ENCODE measurements at regions not wholly inside any gene's neighbourhood (a gene's known extent, or its start where the extent isn't known, plus 50 kb on each side); places are given as distances from the start of the nearest gene placed in this dataset.

DNA sequence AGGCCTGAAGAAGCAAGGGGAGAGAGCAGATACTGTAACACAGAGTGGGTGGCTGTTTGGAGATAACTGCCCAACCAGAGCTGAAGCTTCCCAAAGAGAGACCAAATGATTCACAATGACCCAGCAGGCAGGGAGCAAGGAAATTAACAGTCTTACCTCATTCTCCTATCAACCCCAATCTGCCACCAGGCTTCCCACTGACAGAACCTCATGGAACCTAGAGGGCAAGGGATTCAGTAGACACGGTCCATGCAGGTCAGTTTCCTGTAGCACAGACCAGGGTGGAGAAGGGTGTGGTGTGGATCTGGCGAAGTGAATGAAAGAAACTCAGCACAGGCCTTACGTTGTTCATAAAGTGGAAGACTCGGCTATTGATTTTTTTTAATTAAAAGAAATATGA is 60.7 kb upstream of the ALB start:
- no peak overlapping the region for H3K4me3 ChIP-seq (ENCODE audit: low read length in 3 of 3)
- H3K9me3 ChIP-seq (ENCODE audit: control insufficient read depth in 2 of 3, insufficient read depth in 1 of 3, low read length in 3 of 3): no peaks in the 10 kb centered on the region
- DNase-seq: no peak
- no peak for FAIRE-seq
- no peaks in the 10 kb centered on the region for H3K4me1 ChIP-seq (ENCODE audit: control insufficient read depth in 2 of 3, insufficient read depth in 2 of 3, low read depth in 1 of 3, low read length in 3 of 3)
- H3K9ac ChIP-seq (ENCODE audit: low read length in 3 of 3): no peak overlapping the region
- H3K27me3 ChIP-seq (ENCODE audit: control insufficient read depth, insufficient read depth, low read length): no peaks in the 10 kb centered on the region
- intact Hi-C loops (cut with DNase I): no loop called here
- H3K27ac ChIP-seq (ENCODE audit: low read depth in 2 of 2, low read length in 2 of 2): no peak overlapping the region
- H3K36me3 ChIP-seq (ENCODE audit: control insufficient read depth in 2 of 3, insufficient read depth in 3 of 3, low read length in 3 of 3): no peaks in the 10 kb centered on the region
- TF ChIP-seq, protein P1, sequence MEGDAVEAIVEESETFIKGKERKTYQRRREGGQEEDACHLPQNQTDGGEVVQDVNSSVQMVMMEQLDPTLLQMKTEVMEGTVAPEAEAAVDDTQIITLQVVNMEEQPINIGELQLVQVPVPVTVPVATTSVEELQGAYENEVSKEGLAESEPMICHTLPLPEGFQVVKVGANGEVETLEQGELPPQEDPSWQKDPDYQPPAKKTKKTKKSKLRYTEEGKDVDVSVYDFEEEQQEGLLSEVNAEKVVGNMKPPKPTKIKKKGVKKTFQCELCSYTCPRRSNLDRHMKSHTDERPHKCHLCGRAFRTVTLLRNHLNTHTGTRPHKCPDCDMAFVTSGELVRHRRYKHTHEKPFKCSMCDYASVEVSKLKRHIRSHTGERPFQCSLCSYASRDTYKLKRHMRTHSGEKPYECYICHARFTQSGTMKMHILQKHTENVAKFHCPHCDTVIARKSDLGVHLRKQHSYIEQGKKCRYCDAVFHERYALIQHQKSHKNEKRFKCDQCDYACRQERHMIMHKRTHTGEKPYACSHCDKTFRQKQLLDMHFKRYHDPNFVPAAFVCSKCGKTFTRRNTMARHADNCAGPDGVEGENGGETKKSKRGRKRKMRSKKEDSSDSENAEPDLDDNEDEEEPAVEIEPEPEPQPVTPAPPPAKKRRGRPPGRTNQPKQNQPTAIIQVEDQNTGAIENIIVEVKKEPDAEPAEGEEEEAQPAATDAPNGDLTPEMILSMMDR (IDR thresholded peaks at IDR 0.05; ENCODE audit: borderline replicate concordance, extremely low read depth, insufficient read depth): no peak

DNA sequence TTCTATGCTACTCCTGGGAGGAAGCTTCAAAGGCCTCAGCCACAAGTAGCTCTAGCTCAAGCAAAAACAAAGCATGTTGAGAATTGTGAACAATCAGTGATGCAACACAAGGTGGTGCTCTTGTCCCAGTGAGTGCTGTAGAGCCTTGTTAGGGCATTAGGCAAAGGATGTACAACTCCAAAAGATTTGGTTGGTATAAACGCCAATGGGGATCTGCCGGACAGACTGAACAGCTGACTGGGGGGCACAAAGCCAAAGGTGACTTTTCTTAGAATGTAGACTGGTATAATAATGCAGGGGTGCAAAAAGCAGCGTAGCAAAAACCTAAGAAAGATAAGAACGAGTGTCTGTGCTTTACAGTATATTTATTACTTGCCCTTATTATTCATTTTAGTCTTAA is 62.6 kb upstream of the ALB start:
- Histone ChIP-seq H3K36me3 (ENCODE audit: control insufficient read depth in 2 of 3, insufficient read depth in 3 of 3, low read length in 3 of 3) (no peaks in the 10 kb centered on the region), H3K4me1 (ENCODE audit: control insufficient read depth in 2 of 3, insufficient read depth in 2 of 3, low read depth in 1 of 3, low read length in 3 of 3) (no peaks in the 10 kb centered on the region), H3K27ac (ENCODE audit: low read depth in 2 of 2, low read length in 2 of 2) (no peak overlapping the region), H3K9me3 (ENCODE audit: control insufficient read depth in 2 of 3, insufficient read depth in 1 of 3, low read length in 3 of 3) (no peaks in the 10 kb centered on the region), H3K9ac (ENCODE audit: low read length in 3 of 3) (no peak overlapping the region), H3K4me3 (ENCODE audit: low read length in 3 of 3) (no peak overlapping the region), H3K27me3 (ENCODE audit: control insufficient read depth, insufficient read depth, low read length) (no peaks in the 10 kb centered on the region)
- DNase-seq (peak in 3 of 5 donors; percentile 26 to 66 (median 59)), FAIRE-seq (no peak)
- intact Hi-C loops (cut with DNase I): no loop called here
- TF ChIP-seq, protein P1 (IDR thresholded peaks at IDR 0.05; ENCODE audit: borderline replicate concordance, extremely low read depth, insufficient read depth): peak; percentile 62

DNA sequence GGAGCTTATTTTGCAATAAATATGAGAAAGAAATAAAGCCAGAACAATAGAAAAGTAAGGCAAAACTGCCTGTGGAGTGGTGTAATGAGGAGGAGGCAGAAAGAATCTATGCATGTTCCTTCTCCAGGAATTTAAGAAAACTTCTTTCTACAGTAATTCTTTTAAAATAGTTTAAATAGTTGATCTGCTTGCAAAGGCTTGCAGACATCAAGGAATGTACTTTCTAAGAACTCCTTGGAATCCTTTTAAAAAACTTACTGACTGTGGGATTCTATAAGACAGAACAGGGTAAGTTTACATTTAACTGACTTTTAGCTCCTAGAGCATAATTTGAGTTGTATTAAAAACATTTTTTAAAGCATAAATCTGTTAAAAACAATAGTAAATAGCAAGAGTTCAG is 63.2 kb upstream of the ALB start:
- H3K27ac ChIP-seq (ENCODE audit: low read depth in 2 of 2, low read length in 2 of 2): no peak overlapping the region

More for the DNA sequence above, 63.2 kb upstream of the ALB start:
- no peak overlapping the region for H3K4me3 ChIP-seq (ENCODE audit: low read length in 3 of 3)
- no peak for FAIRE-seq
- H3K9me3 ChIP-seq (ENCODE audit: control insufficient read depth in 2 of 3, insufficient read depth in 1 of 3, low read length in 3 of 3): no peaks in the 10 kb centered on the region
- no peak for DNase-seq
- TF ChIP-seq, protein P1 (IDR thresholded peaks at IDR 0.05; ENCODE audit: borderline replicate concordance, extremely low read depth, insufficient read depth): no peak
- intact Hi-C loops (cut with DNase I): no loop called here
- no peaks in the 10 kb centered on the region for H3K36me3 ChIP-seq (ENCODE audit: control insufficient read depth in 2 of 3, insufficient read depth in 3 of 3, low read length in 3 of 3)
- no peaks in the 10 kb centered on the region for H3K27me3 ChIP-seq (ENCODE audit: control insufficient read depth, insufficient read depth, low read length)
- no peaks in the 10 kb centered on the region for H3K4me1 ChIP-seq (ENCODE audit: control insufficient read depth in 2 of 3, insufficient read depth in 2 of 3, low read depth in 1 of 3, low read length in 3 of 3)
- H3K9ac ChIP-seq (ENCODE audit: low read length in 3 of 3): no peak overlapping the region

All from kidney (tissue), 13 donors.